HG03521 (cell line): ENCODE measurements at regions not wholly inside any gene's neighbourhood (a gene's known extent, or its start where the extent isn't known, plus 50 kb on each side); places are given as distances from the start of the nearest gene placed in this dataset.

ENCODE experiments used
- ATAC-seq: cut with Tn5 transposase; IDR thresholded peaks from one replicate; pipeline ENCODE4 v1.9.1; 2021; ENCODE audit warnings: mild to moderate bottlenecking, moderate library complexity; ENCODE audit not compliant: unreplicated experiment

DNA sequence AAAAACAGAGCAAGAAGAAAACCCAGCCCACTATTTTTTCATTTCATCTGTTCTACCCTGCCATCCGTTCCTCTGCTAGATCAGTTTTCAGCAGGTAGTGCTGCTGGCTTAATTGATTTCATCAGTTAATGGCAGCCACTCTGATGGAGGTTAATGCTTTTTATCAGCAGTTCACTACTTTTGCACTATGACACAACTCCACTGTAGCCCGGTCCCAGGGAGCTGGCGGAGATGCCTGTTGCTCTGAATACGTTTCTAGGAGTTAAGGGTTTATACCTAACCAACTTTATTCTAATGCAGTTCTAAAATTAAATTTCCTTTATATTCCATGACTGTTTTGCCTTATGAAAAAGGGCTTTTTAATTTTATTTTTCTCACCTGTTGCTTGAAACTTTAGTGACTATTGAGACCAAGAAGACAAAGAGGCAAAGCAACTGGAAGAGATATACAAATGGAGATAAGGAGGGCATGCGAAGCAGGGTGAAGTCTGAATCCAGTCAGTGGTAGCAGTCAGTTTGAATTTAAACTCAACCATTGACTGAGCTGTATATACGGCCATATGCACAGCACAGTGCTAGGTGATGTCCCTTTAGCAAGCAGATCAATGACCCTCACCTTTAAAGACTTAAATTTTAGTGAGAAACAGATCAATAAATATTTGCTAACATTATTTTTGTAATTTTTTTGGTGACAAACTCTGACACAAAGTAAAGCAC, 477.9 kb downstream of the LMO4 start:
- ATAC-seq = no peak

DNA sequence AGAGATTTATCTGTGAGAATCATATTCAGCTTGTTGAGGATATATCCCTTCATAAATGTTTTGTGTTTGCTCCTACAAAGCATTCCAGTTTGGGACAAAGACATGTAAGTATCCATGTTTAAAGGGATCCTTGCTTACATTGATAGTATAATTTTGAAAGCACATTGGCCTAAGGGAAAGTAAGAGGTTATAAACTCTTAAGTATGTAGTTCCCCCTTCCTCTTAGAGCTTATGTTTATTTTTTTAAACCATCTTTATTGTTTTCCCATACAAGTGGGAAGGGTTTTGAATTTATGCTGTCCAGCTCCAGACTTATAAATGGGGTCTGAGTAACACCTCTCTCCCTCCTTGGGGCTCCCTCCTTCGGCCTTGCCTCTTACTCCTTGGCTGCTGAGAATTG, 481.5 kb downstream of the LMO4 start:
- no peak for ATAC-seq

DNA sequence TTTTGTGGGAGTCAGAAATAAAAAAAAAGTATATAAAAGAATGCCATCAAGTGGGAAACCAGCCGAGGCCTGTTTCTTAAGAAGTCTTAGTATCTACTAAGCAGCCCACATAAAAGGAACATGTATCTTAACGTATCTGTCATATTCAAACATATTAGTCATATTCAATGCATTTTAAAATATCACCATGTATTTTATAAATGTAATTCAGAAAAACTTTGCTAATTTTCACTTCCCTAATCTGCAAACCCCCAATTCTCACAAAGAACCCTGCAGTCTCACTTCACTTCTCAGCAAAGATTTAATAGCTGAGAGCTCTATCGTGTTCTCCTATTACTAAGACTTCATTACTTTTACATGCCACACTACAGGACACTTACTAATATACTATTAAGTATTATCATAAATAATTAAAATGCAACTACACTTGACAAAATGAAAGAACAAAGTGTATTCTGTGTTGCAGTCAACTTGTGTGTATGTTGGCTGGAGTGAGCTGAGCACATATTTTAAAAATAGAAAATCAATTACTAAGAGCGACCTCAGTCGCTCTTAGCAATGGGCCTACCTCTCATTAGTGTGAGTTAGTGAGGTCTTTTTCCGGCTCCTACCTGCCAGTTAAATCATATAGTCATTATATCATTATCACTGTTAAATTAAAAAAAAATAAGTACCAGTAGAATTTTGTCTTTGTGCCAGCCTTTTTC, 484.3 kb downstream of the LMO4 start:
- peak; percentile 55 for ATAC-seq

DNA sequence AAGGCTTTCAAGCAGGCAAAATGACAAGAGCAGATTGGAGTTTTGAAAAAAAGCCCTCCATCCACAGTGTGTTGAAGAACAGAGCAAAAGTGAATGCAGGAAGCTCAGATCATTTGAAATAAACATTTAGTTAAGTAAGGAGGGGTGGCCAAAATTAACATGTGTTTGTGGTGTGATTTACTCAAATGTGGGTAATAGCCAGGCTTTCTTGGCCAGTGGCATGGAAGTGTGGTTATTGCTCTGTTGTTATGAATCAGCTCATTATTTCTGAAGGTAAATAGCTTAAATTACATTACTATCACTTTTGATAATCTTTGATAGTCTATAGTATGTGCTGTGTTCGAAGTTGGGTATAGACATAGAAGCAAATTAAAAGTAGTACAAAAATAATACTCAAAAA, 485.9 kb downstream of the LMO4 start:
- no peak for ATAC-seq

DNA sequence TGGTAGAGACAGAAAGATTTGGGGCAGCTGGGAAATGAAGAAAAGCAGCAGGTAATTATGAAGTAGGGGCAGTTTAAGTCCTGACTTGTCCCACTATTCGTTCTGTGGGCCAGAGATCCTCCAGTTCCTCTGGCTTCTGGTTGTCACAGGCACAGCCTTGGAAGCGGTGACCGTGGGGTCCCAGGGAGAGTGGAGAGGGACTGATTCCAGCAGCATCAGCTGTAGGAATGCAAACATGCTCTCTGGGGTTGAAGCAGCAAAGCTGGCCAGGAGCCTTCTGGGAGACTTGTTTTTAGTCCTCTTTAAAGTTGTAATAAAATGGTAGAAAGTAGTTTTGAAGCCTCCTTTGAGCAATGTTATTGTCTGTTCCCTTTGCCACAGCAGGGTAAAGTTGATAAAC, 488.0 kb downstream of the LMO4 start:
- ATAC-seq = no peak

DNA sequence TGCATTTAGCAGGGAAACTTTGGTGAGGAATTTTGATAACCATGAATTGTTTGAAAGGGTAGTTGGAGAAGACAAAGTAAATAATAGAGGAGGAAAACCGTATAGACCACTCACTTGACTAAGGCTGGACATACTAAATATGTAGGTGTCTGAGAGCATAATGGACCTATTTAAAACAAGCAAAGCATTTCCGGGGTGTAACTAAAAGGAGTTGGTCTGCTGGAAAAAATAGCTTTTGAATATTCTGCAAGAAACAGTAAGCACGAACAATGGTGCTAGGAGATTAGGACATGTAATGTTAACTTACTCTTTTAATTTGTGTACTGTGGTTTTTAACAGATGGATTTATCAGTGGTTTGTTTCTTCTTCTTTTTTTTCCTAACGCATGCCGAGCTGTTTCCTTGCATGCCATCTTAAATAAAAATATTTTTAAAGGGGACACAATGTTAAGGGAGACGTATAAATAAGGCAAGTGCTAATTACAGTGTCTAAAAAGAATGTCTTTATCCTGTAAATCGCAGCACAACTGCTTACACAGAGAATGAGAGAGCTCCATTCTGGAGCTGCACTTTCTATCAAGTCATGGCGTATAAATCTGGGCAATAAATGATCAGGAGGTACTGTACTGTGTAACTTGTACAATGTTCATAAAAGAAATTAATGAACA, 492.1 kb downstream of the LMO4 start:
- no peak for ATAC-seq

DNA sequence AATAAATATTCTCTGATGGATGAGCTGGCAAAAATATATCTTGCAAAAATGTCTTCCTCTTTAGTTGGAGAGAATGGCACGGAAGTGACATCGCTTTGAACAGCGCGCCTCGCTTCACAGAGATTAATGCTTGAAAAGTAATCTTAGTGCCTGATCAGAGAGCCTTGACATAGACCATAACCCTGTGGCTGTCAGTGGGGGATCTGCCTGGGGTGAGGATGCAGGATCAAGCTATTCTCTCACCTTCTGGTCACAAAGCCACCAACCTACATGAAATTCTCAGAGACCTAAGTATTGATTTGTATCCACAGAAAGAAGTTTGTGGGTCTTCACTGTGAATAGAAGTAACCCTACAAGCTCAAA, 492.6 kb downstream of the LMO4 start:
- no peak for ATAC-seq

DNA sequence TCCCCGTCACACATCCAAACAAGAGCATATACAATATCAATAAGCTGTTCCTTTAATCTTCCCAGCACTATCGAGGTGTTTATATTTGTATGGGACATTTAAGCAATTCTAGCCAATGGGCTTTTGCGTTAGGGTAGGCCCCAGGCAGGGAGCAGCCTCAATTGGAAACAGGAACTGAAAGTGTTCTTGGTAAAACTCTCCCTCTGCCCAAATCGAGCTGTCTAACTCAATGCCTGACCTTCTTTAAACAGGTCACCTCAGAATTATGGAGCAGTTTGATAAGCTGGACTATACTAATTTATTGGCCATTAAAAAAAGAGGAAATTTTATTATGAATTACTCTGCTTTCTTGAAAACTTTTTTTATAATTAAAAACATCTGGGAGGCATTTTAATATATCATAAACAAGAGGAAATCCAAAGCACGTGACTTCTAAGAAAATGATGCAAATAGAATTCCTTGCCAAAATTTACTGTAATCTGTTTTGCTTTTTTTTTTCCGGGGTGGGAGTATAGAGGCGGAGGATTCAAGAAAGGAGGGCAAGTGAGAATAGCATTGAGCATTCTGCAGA, 498.1 kb downstream of the LMO4 start:
- peak; percentile 91 for ATAC-seq

DNA sequence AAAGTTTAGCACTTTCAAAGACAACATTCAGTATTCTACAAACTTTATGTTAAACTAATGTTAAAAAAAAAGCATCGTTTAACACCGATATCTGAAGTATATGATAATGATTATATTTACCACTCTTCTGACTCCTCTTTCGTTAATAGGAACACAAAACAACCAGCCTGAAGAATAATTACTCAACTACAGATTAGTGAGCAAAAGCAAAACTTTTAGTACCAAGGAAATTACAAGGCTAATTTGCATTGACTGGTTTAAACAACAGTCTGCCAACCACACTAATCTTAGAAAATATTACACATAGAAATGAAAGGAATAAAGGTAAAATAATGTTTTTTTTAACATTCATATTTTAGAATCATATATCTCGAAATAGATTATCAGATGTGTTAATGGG, 500.7 kb downstream of the LMO4 start:
- no peak for ATAC-seq

DNA sequence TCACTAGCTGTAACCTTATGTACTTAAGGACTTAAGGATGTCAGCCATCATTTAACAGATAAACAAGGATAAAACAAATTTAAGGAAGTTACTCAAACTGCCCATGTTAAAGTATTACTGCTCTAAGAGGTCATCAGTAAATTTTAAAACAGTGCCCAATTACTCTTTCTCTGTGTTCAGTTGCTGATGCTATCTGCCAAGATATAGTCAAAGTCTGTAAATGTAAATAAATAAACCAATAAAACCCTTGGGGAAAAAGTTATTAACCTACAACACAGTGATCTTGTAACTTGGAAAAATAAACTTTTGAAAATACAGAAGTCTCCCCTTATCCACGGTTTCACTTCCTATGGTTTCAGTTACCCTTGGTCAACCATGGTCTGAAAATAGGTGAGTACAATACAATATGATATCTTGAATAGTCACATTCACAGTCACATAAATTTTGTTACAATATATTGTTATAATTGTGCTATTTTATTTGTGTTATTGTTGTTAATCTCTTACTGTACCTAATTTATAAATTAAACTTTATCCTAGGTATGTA, 501.8 kb downstream of the LMO4 start:
- no peak for ATAC-seq

DNA sequence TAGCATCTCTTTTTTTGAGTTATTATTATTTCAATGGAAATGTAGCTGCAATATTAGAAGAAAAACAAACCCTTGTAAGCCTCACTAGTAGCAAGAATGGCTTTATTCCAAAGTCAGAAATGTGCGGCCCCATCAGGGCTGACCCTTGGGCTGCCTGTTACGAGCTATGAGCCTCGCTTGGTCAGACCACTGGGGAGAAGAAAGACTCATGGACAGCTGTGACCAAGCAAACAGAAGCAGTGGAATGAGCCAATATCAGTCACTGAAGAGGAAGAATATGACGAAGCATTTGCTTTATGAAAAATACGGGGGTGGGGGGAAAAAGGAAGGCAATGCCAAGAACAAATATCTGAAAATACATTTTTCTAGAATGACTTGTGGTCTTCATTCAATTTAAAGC, 504.5 kb downstream of the LMO4 start:
- no peak for ATAC-seq

DNA sequence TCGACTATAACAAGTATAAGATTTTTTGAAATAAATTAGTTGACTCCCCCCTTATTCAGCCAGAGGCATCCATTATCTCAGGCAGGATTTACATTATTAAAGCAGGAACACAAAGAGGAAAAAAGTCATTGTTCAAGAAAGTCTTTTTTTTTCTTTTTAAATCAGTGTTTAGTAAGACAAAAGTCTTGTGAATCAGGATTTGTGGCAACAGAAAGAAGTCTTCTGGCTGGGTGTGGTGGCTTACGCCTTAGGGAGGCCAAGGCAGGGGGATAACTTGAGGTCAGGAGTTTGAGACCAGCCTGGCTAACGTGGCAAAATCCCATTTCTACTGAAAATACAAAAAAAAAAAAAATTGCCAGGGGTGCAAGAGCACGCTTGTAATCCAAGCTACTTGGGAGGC, 505.5 kb downstream of the LMO4 start:
- no peak for ATAC-seq

DNA sequence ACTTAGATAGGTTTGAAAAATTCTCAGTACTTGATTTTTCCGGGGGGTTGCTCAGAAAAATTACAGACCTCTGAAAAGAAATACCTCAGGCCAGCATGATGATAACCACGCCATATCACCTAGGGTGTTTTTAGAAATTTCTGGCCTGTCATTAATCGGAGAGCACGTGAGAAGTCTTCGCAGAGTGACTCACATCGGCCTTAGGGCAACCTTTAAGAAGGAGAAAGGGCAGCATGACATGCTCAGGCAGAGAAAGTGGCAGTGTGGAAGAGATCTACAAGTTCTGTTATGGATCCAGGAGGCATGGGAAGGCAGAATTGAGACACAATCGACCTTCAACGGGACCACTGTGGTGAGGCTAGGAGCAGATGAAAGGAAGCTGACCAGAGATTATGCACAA, 506.3 kb downstream of the LMO4 start:
- ATAC-seq = no peak

DNA sequence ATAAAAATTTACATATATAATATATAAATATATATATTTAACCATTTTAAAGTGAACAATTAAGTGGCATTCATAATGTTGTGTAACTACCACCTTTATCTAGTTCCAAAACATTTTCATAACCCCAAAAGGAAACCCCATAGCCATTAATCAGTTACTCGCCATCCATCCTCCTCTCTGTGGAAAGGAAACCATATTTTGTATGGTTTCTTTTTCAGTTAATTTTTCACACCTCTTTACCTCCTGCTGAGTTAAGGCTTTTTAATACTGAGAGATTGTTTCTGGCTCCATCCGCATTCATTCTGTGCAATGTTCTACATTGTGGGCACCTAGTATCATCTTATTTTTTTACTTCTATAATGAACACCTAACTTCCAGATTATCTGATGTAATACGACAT, 512.1 kb downstream of the LMO4 start:
- peak; percentile 96 for ATAC-seq

DNA sequence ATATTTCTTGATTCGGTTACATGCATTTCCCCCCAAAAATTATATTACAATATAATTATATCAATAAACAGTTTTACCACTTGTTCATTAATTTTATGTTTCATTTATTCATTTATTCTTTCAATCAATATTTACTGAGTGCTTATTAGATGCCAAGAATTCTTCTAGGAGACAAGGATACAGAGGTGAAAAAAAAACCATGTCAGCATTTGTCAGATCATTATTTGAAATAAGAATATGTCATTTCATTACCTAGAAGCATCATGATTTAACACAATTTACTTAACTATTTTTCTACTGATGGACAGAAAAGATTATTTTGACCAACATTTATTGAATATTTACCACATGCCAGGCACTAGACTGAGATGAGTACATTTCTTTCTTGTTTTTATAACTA, 512.7 kb downstream of the LMO4 start:
- no peak for ATAC-seq

DNA sequence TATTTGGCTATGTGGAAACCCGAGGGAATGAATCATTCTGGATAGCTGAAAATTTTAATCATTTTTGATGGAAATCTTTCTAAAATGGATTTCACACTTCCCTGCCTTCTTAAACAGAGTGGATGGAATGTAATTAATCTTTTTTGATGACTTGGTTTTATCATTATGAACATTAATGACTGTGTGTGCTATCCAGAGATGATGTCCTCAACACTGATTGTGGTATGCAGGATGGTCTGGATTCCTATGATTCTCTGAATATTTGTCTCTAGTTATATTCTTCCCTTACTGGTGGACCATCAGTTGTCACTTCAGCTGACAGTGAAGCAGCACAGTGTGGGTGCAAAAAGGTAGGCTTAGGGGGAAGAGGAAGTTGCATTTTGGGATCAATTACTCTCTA, 513.5 kb downstream of the LMO4 start:
- ATAC-seq = no peak

DNA sequence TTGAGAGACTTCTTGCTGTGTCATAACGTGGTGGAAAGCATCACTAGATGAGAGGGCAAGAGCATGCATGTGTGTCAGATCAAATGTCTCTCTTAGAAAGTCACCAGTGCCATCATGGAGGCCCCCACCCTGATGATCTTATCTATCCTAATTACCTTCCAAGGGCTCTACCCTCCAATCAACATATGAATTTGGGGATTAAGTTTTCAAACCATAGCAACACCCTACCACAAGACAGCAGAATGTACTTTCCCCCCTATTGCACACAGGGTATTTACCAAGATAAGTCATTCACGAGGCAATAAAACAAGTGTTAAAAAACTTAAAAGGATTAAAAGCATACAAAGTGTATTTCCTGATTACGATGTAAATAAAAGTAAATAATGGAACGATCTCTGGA, 515.6 kb downstream of the LMO4 start:
- no peak for ATAC-seq

DNA sequence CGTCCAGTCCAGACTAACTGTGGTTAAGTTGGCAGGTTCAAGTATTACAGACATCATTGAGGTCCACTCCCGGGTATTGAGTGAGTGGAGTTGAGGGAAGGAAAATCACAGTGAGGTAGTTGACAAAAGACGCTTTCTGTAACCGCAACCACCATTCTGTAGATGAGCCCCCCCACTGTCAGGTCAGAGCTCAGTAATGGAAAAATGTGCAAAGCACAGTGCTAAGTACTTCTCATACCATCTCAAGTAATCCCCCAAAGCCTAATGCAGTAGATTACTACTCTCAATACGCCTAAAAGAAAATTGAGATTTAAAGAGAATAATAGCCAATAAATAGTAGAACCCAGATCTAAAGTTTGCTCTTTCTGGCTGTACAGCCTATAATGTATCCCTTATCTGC, 522.8 kb downstream of the LMO4 start:
- no peak for ATAC-seq

DNA sequence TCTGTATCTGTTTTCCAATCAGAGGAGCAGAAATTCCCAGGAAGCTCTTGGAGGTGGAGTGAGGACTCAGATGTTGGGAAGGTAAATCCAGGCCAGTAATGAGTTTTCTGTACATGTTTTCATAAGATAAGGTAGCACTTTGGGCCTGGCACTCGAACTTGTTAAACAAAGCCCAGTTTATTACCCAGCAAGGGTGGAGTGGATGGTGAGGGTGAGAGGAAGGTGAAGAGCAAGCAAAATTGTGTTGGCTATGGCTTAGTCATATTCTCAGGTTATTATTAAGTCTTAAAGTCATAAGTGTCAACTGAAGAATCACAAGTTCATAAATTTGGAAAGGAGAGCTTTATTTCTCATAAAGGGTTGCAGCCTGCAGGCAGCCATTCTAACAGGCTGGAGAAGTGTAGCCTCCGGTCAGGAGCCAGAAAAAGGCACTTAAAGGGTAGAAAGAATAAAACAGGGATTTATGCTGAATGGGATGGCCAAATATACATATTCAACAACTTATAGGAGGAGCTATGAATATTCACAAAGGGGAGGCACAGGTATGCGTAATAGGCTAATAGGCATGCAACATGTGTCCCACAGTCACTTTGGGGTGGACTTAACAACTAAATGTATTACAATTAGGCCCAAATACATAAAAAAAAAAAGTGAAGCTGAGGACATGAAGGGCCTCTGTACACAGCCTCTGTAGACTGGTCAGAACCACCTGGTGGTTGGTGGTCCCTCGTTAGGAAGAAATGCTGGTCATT, 523.9 kb downstream of the LMO4 start:
- no peak for ATAC-seq

DNA sequence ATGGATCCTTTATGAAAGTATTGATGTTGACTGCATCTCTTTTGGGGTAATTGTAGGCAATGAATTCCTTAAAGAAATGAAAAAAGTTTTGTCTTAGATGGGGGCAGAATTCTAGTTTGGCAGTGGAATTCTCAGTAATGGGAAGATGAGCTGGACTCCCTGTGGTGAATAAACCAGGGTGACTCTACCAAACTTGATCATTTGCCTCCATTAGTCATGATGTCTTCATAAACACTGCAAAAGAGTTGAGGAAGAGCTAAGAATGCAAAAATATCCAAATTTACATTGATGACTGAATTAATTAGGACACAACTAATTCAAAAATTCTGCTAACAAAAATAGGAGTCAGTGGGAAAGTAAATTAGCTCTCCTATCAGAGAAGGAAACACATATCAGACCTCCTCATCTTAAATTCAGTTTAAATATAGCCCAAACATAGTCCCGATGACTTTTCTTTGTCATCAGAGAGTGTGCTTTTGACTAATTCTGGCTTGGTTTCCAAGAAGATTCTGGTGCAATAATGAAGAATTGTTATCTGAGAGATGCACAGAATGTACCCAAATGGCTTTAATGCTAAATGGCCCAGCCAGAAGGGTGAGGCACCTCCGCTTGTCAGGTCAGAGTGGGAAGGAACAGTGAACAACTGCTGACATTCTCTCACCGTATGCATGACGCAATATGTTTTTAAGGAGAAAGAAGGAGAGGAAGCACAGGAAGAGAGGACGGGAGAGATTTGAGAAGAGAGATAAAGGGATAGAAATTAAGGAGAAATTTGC, 525.1 kb downstream of the LMO4 start:
- no peak for ATAC-seq
